Hippocampal formation (tissue), 2 donors: ENCODE measurements at regions not wholly inside any gene's neighbourhood (a gene's known extent, or its start where the extent isn't known, plus 50 kb on each side); places are given as distances from the start of the nearest gene placed in this dataset.
"Not testable (repeated sequence)": the region's sequence is repeated elsewhere in the genome, so short reads cannot be mapped to it uniquely, and the experiment has no call there.

Experiments
- DNase-seq, 2 donors: peaks; one replicate each; lab custom pipeline; 2025; lab: John Stamatoyannopoulos, UW

DNA sequence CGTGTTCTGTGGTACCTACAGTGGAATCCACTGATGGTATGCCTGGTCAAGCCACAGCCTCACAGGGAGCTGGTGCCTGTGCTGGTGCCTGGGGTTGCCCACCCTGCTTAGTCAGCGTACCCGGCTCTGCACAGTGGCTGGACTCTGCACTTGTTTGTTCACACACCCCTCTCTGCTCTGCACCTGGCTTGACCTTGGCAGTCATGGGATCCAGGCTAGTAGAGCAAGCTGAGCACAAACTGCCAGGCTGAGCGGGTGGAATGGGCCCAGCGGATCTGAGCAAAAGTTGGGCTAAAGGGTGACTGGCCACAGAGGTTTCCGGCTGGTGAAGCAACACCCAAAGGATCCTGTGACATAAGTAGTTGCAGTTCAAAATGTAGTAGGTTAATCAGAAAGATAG is 163.5 kb downstream of the CDH19 start:
- DNase-seq: no peak

DNA sequence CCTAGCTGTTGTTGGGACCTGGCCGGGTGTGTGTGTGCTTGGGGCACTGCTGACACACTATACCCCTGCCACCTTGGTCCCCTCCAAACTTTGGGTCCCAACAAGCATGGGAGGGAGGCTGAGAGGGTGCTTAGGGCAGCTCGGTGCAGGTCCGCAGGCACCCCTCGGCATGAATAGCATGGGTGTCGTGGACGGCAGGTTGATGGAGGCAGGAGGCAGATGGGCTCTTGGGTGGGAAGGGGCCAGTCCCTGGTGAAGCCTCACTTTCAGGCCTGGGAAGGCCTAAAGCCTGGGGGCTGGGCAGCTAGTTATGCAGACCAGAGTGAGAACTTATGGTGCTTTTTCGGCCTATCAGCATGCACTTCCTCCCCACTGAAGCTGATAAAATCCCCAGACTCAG is 164.2 kb downstream of the CDH19 start:
- no peak for DNase-seq

DNA sequence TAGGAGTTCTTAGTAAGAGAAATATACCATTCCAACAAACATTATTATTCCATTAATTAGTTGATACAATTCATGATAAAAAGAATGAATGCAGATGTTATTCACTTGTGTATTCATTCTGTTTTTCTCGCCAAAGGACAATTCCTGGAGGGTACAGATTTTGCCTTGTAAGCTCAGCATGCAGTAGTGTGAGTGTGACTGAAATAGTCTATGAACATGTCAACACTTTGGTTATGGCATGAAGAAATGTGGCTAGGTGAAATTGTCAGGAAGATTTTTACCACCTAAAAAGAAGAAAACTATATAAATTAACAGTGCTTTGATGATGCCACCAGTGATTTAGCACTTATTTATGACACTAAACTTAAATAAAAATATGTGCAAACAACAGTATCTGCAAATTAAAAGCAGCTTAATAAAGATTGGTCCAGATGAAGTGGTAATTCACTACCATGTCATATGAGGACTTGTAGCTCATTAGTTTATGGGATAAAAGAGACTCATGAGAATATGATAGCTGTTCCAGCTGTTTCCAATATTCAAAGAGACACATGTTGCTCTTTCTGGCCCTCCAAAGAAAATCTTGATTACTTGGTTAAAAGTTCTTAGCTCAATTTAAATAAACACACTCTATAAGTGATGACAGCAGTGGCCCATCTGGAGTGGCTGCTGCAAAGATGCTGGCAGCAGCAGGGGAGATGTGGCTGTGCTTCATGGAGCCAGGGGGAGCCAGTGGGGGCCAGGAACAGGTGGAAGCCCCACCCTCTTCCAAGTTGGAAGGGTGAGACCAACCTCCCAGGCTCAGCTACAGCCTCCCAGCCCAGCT is 165.0 kb downstream of the CDH19 start:
- DNase-seq: no peak

DNA sequence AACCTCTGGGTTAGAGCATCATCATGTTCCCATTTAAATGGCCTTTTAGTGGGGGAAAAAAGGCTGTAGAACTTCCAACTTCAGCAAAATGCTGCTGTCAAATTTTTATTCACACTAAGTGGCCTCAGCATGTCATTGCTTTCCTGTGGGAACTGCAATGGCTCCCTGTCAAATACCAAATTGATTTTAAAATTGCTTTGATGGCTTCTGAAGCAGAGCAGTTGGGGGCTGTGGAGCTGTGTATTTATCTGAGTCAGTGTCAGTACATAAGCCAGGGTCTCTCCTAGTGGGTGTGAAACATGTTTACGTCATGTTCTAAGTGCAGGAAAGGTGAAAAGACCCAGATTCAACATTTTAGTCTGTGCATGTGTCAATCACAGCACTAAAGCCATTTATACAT is 171.3 kb downstream of the CDH19 start:
- no peak for DNase-seq

DNA sequence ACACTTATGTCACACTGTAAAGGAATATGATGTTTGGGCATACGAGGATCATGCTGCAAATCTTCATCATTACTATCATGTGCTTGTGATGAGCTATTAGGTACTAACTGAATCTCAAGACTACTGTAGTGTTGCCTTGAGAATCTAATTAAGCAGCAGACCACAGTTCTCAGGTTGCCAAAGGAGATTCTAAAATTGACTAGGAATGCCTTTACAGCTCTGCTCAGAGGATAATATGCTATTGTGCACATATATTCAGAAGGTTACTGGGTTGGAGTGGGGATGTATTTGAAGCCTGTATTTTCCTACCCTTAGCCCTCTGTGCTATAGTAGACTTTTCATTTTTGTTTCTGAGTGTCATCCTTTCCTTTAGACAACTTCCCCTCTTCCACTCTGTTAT is 175.1 kb downstream of the CDH19 start:
- DNase-seq: no peak

DNA sequence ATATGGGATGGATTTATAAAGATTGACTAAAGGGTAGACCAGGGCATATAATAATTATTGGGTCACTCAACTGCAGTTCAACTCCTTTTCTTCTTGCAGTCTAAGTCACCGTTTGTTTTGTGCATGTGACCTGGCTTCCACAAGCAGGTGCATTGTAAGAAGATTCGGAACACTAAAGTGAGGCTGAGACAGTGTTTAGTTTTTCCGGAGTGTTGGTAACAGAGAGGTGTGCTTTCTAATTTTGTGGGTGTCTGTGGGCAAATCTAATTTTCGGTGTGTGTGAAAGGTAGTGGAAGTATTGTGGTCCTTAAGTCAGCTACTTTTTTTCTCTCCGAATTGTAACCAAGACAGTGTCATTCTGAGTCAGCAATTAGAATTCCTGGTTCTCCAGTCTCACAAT is 184.5 kb downstream of the CDH19 start:
- DNase-seq: no peak

DNA sequence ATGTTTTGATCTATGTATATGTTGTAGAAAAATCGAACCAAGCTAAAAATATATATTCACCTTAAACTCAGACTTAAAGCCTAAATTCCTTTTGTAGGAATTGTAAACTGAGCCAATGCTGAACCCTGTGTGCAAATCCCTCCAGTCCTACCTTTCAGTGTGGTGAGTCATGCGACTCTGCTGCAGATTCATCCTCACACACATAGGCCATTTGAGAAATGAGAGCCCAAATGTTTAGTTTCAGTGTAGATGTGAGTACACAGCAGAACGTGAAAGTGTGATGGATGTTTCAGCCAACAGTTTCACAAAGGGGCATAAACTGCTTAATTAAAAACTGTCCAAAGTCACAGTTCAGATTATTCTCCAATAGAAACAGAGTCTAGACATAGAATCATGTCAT is 193.2 kb downstream of the CDH19 start:
- DNase-seq: no peak

DNA sequence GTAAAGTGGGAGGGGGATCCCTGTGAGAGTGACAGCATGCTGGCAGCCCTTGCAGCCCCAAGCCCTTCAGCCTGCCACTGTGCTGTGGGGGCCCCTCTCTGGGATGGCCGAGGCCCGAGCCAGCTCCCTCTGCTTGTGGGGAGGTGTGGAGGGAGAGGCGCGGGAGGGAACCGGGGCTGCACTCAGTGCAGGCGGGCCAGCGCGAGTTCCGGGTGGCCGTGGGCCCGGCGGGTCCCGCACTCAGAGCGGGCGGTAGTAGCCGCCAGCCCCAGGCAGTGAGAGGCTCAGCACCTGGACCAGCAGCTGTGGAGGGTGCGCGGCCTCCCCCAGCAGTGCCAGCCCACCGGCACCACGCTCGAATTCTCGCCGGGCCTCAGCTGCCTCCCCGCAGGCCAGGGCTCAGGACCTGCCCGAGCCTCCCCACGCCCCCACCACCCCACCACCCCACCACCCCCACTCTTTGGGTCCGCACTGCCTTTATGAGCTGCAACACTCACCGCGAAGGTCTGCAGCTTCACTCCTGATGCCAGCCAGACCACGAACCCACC is 208.1 kb downstream of the CDH19 start:
- DNase-seq: no peak

DNA sequence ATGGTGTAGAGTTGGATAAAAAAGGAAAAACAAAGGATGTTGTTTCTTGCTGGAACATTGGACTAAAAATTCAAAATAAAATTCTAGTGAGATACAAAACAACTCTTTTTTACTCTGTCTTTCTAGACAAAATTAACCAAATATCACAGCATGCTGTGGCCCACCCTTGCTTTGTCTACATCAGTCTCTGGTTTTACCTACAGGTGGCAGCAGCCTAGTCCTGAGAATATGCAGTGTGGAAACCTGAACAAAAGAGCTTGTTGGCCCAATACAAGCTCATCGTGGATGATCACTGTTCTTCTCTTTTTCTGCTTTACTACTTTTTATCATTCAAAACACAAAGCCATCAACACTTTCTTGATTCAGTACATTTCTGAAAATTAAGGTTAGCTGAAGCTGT is 210.4 kb downstream of the CDH19 start:
- DNase-seq: no peak

DNA sequence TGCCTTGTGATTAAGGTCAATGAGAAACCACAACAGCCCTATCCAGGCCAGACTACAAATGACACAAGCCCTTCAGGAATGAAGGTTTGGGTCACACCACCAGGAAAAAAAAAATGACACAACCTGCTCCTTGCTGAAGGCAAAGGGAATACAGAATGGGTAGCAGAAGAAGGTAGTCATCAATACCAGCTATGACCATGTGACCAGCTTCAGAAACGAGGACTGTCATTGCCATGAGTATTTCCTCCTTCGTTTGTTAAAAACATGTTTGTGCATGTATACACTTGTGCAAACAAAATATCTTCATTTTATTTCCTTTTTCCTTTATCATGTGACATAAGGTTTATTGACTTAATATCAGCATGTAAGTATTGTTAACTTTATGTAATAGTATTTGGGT is 226.6 kb downstream of the CDH19 start:
- no peak for DNase-seq

DNA sequence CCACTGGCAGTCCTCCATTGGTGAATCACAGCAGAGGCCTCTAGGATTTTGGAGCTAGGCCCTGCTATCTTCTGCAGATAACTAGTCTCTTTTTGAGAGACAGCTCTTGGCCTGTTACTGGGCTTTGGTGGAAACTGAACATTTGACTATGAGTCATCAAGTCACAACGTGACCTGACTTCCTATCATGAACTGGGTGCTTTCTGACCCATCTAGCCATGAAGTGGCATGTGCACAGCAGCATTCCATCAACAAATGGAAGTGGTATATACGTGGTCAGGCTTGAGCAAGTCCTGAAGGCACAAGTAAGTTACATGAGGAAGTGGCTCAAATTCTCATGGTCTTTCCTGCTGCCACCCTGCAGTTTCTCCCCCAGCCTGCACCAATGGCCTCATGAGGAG is 228.5 kb downstream of the CDH19 start:
- not testable (repeated sequence) for DNase-seq

DNA sequence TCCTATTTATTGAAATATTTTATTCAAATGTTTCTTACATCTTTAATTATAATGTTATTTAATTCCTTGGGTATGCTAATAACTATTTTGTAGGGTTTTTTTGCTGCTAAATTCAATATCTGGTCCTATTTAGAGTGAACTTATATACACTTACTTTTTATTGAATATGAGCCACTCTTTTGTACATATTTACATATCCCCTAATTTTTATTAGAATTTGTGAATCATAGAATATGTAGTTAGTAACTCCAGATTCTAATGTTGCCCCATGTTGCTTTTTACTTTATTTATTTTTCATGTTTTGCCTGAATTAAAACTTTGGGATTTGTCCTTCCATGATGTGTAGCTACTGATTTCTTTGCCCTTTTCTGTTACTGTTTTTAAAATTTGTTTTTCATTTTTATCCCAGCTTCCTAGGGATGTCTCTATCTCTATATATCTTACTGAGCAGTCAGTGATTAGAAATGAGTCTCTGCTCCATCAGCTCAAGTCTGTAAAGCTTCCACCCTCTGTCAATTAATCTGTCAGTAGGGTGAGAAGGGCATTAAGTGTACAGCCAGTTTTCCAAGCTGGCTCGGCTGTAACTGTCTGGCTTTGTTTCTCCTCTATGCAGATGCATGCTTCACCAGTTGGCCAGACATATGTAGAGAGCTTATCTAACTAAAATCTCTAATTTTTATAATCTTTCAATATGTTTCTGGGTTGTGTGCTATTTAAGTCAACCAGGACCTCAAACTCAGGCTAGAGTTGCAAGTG is 256.9 kb downstream of the CDH19 start:
- no peak for DNase-seq

DNA sequence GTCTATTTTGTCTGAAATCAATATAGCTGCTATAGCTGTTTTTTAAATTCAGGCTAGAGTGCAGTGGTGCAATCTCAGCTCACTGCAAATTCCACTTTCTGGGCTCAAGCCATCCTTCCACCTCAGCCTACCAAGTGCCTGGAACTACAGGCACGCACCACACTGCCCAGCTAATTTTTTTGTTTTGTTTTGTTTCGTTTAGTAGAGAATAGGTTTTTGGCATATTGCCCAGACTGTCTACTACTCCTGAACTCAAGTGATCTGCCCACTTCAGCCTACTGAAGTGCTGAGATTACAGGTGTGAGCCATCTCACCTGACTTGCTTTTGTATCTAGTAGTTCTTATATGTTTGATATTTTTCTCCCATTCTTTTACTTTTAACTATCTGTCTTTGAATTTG is 259.7 kb downstream of the CDH19 start:
- DNase-seq: no peak

DNA sequence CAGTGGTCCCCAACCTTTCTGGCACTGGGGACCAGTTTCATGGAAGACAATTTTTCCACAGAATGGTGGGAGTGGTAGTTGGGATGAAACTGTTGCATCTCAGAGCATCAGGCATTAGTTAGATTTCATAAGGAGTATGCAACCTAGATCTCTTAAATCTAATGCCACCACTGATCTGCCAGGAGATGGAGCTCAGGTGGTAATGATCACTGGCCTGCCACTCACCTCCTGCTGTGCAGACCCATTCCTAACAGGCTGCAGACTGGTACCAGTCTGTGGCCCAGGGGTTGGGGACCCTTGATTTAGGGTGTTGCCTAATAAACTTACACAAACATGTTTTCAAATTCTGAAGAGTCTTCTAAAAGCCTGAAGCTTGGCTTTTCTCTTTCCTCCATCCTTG is 261.3 kb downstream of the CDH19 start:
- no peak for DNase-seq

DNA sequence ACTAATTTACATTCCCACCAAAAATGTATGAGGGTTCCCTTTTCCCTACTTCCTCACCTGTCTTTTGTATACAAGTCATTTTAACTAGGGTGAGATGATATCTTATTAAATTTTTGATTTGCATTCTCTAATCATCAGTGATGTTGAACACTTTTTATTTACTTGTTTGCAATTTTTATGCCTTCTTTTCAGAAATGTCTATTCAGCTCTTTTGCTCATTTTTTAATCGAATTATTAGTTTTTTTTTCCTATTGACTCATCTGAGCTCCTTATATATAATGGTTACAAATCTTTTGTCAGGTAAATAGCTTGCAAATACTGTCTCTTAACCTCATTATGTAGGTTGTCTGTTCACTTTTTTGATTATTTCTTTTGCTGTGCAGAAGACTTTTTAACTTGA is 269.4 kb downstream of the CDH19 start:
- DNase-seq: no peak

DNA sequence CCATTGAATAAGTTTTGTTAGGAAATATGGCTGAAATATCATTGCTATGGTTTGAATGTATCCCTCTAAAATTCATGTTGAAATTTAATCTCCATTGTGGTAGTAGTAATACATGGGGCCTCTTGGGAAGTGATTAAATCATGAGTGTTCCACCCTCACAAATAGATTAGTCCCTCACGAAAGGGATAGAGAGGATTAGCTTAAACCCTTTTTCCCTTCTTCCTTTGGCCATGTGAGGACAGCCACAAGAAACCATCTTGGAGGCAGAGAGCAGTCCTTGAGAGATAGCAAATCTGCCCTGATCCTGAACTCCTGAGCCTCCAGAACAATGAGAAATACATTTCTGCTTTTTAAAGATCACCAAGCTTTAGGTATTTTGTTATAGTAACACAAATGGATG is 274.2 kb downstream of the CDH19 start:
- DNase-seq: no peak

DNA sequence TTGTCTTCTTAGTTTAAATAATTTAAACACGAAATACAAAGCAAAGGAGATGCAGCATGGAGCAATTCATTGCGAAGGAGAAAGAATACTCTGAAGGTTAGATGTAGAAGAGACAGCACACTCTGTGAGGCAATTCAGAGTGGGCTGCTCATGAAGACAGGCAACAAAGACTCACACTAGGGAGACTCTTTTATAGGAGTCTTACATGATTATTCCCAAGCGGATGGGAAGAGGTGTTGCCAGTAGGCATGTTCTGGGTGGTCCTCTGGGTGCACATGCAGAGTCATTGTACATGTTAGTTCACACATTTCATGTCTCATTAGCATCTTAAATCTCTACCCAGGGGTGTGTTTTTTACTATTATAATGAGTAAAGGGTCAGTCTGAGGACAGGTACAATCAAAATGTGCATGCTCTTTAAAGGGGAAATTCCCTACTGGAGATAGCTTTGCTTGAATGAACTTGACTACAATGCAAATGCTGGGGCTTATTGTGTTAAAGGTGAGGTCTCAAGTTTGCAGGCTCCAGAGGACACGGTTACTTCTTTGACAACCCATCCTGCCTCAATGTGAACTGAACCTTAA is 275.5 kb downstream of the CDH19 start:
- no peak for DNase-seq

DNA sequence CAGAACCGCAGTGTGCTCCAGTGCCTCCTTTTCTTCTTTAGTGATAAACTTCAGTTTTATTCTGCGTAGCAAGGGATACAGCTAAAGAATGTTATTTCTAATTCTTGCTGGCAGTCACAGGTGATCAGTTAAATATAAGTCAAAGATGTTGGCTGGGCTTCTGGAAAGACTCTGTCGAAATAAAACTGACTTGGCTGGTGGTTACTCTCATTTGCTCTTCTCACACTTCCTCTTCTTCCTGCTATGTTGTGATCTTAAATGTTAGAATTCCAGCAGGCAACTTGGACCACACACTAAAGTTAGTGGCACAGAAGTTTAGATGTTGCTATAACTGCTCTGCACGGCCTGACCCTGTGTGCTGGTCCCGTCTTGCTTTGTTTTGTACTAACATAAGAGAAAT is 278.6 kb downstream of the CDH19 start:
- no peak for DNase-seq

DNA sequence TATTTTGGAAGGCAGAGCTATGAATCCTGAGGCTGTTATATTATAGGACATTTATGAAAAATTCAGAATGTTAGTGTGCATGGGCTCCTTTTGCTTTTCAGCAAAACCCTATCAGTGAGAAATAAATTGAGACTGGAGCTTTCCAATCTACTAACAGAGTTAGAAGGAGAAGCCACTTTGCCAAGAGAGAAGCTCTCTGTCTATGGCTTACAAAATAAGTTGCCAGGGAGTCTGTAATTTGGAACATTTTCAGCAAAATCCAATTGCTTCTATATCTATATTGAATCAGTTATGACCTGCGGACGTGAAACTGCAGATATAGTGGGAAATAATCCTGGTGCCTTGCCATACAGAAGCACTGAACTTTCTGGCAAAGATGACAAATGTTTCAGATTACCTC is 279.3 kb downstream of the CDH19 start:
- no peak for DNase-seq

DNA sequence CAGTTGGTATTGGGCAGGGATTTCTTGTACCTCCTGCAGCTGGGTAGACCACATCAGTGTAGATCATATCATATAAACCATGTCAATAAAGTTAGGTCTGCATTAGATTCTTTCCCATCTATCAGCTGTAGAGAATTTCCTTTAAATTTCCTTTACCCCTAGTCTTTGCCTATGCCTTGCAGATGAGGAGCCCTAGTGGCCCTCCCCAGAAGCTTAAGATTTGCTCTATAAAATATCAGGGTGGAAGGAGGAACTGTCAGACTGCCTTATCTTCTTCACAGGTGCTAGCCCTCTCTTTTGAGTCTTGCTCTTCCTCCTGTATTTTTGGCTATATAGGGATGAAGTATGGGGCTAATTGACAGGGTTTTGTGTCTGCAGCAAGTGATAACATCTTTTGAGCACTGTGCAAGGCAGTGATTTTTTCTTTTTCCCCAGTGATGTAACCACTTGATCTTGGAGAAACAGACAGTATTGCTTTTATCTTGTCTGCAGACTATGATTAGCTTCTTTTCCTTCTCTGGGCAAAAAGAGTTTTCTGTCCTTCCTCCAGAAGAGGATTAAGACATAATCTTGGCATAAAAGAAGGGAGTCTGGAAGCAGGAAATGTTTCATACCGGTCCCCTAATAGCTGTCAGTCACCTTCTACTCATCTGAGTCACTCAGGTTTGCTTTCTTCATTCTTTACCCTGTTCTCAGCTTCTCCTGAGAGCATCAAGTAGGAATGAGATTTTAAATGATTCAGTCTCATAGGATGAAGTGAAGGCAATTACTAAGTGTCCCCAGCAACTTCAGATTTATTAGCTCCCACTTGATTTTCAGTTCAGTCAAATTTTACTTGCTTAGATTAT is 286.4 kb downstream of the CDH19 start:
- no peak for DNase-seq

DNA sequence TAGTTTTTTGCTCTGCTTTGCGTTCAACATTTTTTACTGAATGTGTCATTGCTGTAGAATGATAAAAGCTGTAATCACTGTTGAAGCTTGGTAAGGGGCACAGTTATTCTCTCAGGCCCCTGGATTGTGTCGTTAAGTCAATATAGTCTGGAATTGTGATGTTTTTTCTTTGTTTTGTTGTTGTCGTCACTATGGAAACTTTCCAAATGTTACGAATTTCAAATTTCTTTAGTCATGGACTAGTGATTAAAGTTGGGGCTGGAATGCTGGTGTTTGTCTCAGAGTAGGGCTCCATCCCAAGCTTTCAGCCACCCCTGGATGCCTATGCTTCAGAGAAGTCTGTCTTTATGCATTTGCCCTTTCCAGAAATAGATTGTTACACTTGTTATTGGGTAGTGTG is 287.2 kb downstream of the CDH19 start:
- no peak for DNase-seq

DNA sequence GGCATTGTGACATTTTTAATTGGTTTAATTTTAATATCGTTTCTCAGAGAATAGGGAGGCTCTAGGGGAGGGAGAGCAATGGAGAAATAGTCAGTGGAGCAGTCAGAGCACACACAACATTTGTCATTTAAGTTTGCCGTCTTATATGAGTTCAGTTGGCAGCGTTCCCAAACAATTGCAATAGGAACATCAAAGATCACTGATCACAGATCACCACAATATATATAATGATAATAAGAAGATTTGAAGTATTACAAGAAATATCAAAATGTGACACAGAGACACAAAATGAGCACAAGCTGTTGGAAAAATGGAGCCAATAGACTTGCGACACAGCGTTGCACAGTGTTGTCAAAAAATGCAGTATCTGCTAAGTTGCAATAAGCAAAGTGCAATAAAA is 303.7 kb downstream of the CDH19 start:
- DNase-seq: no peak
